Smooth muscle cell (in vitro differentiated cells): ENCODE measurements at regions not wholly inside any gene's neighbourhood (a gene's known extent, or its start where the extent isn't known, plus 50 kb on each side); places are given as distances from the start of the nearest gene placed in this dataset.

Experiments used
- DNase-seq: peaks from one replicate; lab custom pipeline; 2025; ENCODE audit not compliant: unreplicated experiment; lab: John Stamatoyannopoulos, UW
- H2AFZ ChIP-seq: fragments of 200-600 bp; sonication (generic); 2 replicates; pipeline ENCODE4 v1.6.0; 2016; ENCODE audit warnings: antibody characterized with exemption, low read depth, mild to moderate bottlenecking
- H3F3A ChIP-seq: fragments of 200-600 bp; sonication (generic); 2 replicates; pipeline ENCODE4 v1.6.0; 2017; ENCODE audit warnings: antibody characterized with exemption, low read depth
- H3K27ac ChIP-seq: fragments of 200-600 bp; sonication (generic); 2 replicates; pipeline ENCODE4 v1.5.1; 2016; ENCODE audit warnings: low read depth, mild to moderate bottlenecking
- H3K27me3 ChIP-seq: fragments of 200-600 bp; sonication (generic); 2 replicates; pipeline ENCODE4 v1.6.1; 2016; ENCODE audit warnings: low read depth, mild to moderate bottlenecking
- H3K36me3 ChIP-seq: fragments of 200-600 bp; sonication (generic); 2 replicates; pipeline ENCODE4 v1.5.1; 2016; ENCODE audit warnings: low read depth
- H3K4me1 ChIP-seq: fragments of 200-600 bp; sonication (generic); 2 replicates; pipeline ENCODE4 v1.5.1; 2016; ENCODE audit warnings: low read depth
- H3K4me2 ChIP-seq: fragments of 200-600 bp; sonication (generic); 2 replicates; pipeline ENCODE4 v1.6.0; 2016; ENCODE audit warnings: mild to moderate bottlenecking
- H3K4me3 ChIP-seq: fragments of 200-600 bp; sonication (generic); 2 replicates; pipeline ENCODE4 v1.5.1; 2016; ENCODE audit warnings: mild to moderate bottlenecking
- H3K79me2 ChIP-seq: fragments of 200-600 bp; sonication (generic); 2 replicates; pipeline ENCODE4 v1.6.0; 2016; ENCODE audit warnings: low read depth, mild to moderate bottlenecking
- H3K9ac ChIP-seq: fragments of 200-600 bp; sonication (generic); 2 replicates; pipeline ENCODE4 v1.6.0; 2016; ENCODE audit warnings: low read depth
- H3K9me3 ChIP-seq: fragments of 200-600 bp; sonication (generic); replicated peaks from 2 replicates; pipeline ENCODE4 v1.5.1; 2016; ENCODE audit warnings: low read depth
- H4K20me1 ChIP-seq: fragments of 200-600 bp; sonication (generic); 2 replicates; pipeline ENCODE4 v1.6.0; 2016; ENCODE audit warnings: low read depth
- CTCF ChIP-seq: fragments of 200-600 bp; sonication (generic); IDR thresholded peaks from 2 replicates; pipeline ENCODE4 v1.5.1; 2017; ENCODE audit warnings: borderline replicate concordance, mild to moderate bottlenecking, antibody characterized with exemption; ENCODE audit not compliant: insufficient read depth, poor library complexity, severe bottlenecking
- WGBS: methylation state at CpG from one replicate; pipeline ENCODE4 v1.1.7; 2016; ENCODE audit warnings: low lambda C conversion rate; 5-methylcytosine and 5-hydroxymethylcytosine counted together

- Histone ChIP-seq H3K27me3 (no peaks in the 10 kb centered on the region), H4K20me1 (no peaks in the 10 kb centered on the region), H3K36me3 (no peaks in the 10 kb centered on the region), H2AFZ (no peak overlapping the region), H3K79me2 (no peaks in the 10 kb centered on the region), H3K4me1 (no peaks in the 10 kb centered on the region), H3K9ac (no peak overlapping the region), H3K4me2 (no peak overlapping the region), H3K4me3 (no peak overlapping the region), H3F3A (no peaks in the 10 kb centered on the region), H3K9me3 (no peaks in the 10 kb centered on the region), H3K27ac (no peak overlapping the region)
- DNase-seq: no peak
- TF ChIP-seq CTCF: no peak
- WGBS: 76% methylated on average over 3 of the region's 3 CpGs
Measured at GRCh38 chr21:21622460-21623234, 624.4 kb downstream of the NCAM2 start.

GRCh38 chr21:21624674-21625073 is 626.5 kb downstream of the NCAM2 start:
- Histone ChIP-seq H3K9me3 (no peaks in the 10 kb centered on the region), H3K4me2 (no peak overlapping the region), H3K79me2 (no peaks in the 10 kb centered on the region), H4K20me1 (no peaks in the 10 kb centered on the region), H2AFZ (no peak overlapping the region), H3K9ac (no peak overlapping the region), H3K27me3 (no peaks in the 10 kb centered on the region), H3K36me3 (no peaks in the 10 kb centered on the region), H3K27ac (no peak overlapping the region), H3F3A (no peaks in the 10 kb centered on the region), H3K4me3 (no peak overlapping the region), H3K4me1 (no peaks in the 10 kb centered on the region)
- no peak for TF ChIP-seq CTCF
- 68% methylated on average over 1 of the region's 1 CpG for WGBS
- no peak for DNase-seq

- Histone ChIP-seq H2AFZ (no peak overlapping the region), H3K4me1 (no peaks in the 10 kb centered on the region), H3K27ac (no peak overlapping the region), H3K9ac (no peak overlapping the region), H3K79me2 (no peaks in the 10 kb centered on the region), H3K36me3 (no peaks in the 10 kb centered on the region), H3K27me3 (no peaks in the 10 kb centered on the region), H3K4me3 (no peak overlapping the region), H4K20me1 (no peaks in the 10 kb centered on the region), H3K9me3 (no peaks in the 10 kb centered on the region), H3K4me2 (no peak overlapping the region), H3F3A (no peaks in the 10 kb centered on the region)
- no peak for DNase-seq
- 93% methylated on average over 5 of the region's 5 CpGs for WGBS
- no peak for TF ChIP-seq CTCF
Measured at GRCh38 chr21:21631961-21632360, 633.8 kb downstream of the NCAM2 start.

- no peak overlapping the region for H3K27ac ChIP-seq
- no peaks in the 10 kb centered on the region for H3K36me3 ChIP-seq
- no peaks in the 10 kb centered on the region for H3K79me2 ChIP-seq
- no peaks in the 10 kb centered on the region for H3K27me3 ChIP-seq
- DNase-seq: no peak
- H3K9me3 ChIP-seq: no peaks in the 10 kb centered on the region
- no peak overlapping the region for H2AFZ ChIP-seq
- no peak overlapping the region for H3K9ac ChIP-seq
- WGBS: 95% methylated on average over 2 of the region's 2 CpGs
- no peak overlapping the region for H3K4me2 ChIP-seq
- no peak for TF ChIP-seq CTCF
- no peaks in the 10 kb centered on the region for H4K20me1 ChIP-seq
- H3K4me1 ChIP-seq: no peaks in the 10 kb centered on the region
- H3F3A ChIP-seq: no peaks in the 10 kb centered on the region
- H3K4me3 ChIP-seq: no peak overlapping the region
Measured at GRCh38 chr21:21632926-21633325, 634.7 kb downstream of the NCAM2 start.
